B cell (primary cell): ENCODE measurements at regions not wholly inside any gene's neighbourhood (a gene's known extent, or its start where the extent isn't known, plus 50 kb on each side); places are given as distances from the start of the nearest gene placed in this dataset.

Experiments
- ATAC-seq: fragments of 200-7000 bp; cut with Tn5 transposase; one replicate; pipeline ENCODE4 v1.10.0; 2021; ENCODE audit warnings: low read depth, mild to moderate bottlenecking, moderate number of reproducible peaks, moderate library complexity
- CTCF ChIA-PET: fragments of 350-600 bp; sonication (Branson Sonifier 250); formaldehyde crosslinking; loops from one replicate; lab custom pipeline; 2021; ENCODE audit warnings: antibody characterized with exemption, inconsistent platforms; lab: Charles Lee
- POLR2A ChIA-PET: fragments of 350-600 bp; sonication (Branson Sonifier 250); formaldehyde crosslinking; loops from one replicate; lab custom pipeline; 2021; ENCODE audit warnings: antibody characterized with exemption; lab: Charles Lee
- DNase-seq: peaks from one replicate; pipeline ENCODE4 v3.0.0; 2013
- H2AFZ ChIP-seq: 2 replicates; pipeline ENCODE4 v1.6.1; 2012; ENCODE audit warnings: mild to moderate bottlenecking, low read depth, low read length; ENCODE audit not compliant: insufficient read depth, poor library complexity, severe bottlenecking
- H3K27ac ChIP-seq, 2 donors: 1 replicate in 1 of 2; 2 replicates in 1 of 2; pipeline ENCODE4 v1.5.1; 2012 to 2013; ENCODE audit warnings: low read length in 2 of 2, mild to moderate bottlenecking in 2 of 2, moderate library complexity in 1 of 2
- H3K27me3 ChIP-seq, 4 experiments: fragments of 200-600 bp in 1 of 4; sonication (generic) in 1 of 4; replicated peaks in 1 of 4; 1 replicate in 2 of 4; 2 replicates in 2 of 4; pipeline versions ENCODE4 v1.6.1 to v1.7.0; 2013 to 2016; ENCODE audit warnings: low read length in 3 of 4, mild to moderate bottlenecking in 2 of 4, mixed read lengths in 1 of 4, moderate library complexity in 1 of 4; ENCODE audit not compliant: insufficient read depth in 4 of 4, control insufficient read depth in 3 of 4; ENCODE audit errors: control extremely low read depth in 1 of 4
- H3K36me3 ChIP-seq, 2 experiments: replicated peaks in 1 of 2; 1 replicate in 1 of 2; 2 replicates in 1 of 2; pipeline versions ENCODE4 v1.6.1 to v1.7.1; 2013; ENCODE audit warnings: low read length in 1 of 2; ENCODE audit not compliant: insufficient read depth in 2 of 2, control insufficient read depth in 1 of 2; ENCODE audit errors: control extremely low read depth in 1 of 2, extremely low read depth in 1 of 2
- H3K4me1 ChIP-seq, 2 donors: fragments of 200-600 bp in 1 of 2; sonication (generic) in 1 of 2; 1 replicate in 1 of 2; 2 replicates in 1 of 2; pipeline versions ENCODE4 v1.5.1 to v1.6.1; 2013 to 2017; ENCODE audit warnings: low read length in 2 of 2; ENCODE audit not compliant: control insufficient read depth in 2 of 2, insufficient read depth in 2 of 2
- H3K4me2 ChIP-seq: replicated peaks from 2 replicates; pipeline ENCODE3; 2012; ENCODE audit warnings: mild to moderate bottlenecking, low read depth, low read length; ENCODE audit not compliant: poor library complexity, severe bottlenecking
- H3K4me3 ChIP-seq, 5 experiments: fragments of 200-600 bp in 1 of 5; sonication (generic) in 1 of 5; 1 replicate in 3 of 5; 2 replicates in 2 of 5; pipeline versions ENCODE4 v1.5.1 to v1.7.0; 2011 to 2016; ENCODE audit warnings: low read length in 4 of 5, mild to moderate bottlenecking in 4 of 5, low read depth in 2 of 5, control low read depth in 1 of 5, moderate library complexity in 1 of 5; ENCODE audit not compliant: insufficient read depth in 1 of 5; ENCODE audit errors: control extremely low read depth in 1 of 5, extremely low read depth in 1 of 5
- H3K79me2 ChIP-seq: fragments of 200-600 bp; sonication (generic); one replicate; pipeline ENCODE4 v1.6.0; 2016; ENCODE audit warnings: low read length; ENCODE audit not compliant: control insufficient read depth, insufficient read depth
- H3K9ac ChIP-seq: fragments of 200-600 bp; sonication (generic); 2 replicates; pipeline ENCODE4 v1.6.1; 2017; ENCODE audit warnings: mild to moderate bottlenecking, low read length, moderate library complexity
- H3K9me3 ChIP-seq, 3 donors: one replicate each; pipeline versions ENCODE4 v1.6.1 to v1.7.1; 2013; ENCODE audit warnings: low read length in 2 of 3; ENCODE audit not compliant: control insufficient read depth in 2 of 3, insufficient read depth in 1 of 3; ENCODE audit errors: control extremely low read depth in 1 of 3
- H4K20me1 ChIP-seq: 2 replicates; pipeline ENCODE4 v1.6.0; 2012; ENCODE audit warnings: mild to moderate bottlenecking, low read length; ENCODE audit not compliant: insufficient read depth, control insufficient read depth, poor library complexity, severe bottlenecking
- H3K27ac Mint-ChIP-seq: one replicate; pipeline ENCODE4 v1.8.0; 2021; ENCODE audit warnings: mixed read lengths
- H3K27me3 Mint-ChIP-seq: one replicate; pipeline ENCODE4 v1.8.0; 2021; ENCODE audit warnings: mixed read lengths
- H3K4me1 Mint-ChIP-seq: one replicate; pipeline ENCODE4 v1.8.0; 2021; ENCODE audit warnings: mixed read lengths
- H3K4me3 Mint-ChIP-seq: one replicate; pipeline ENCODE4 v1.8.0; 2021; ENCODE audit warnings: mixed read lengths
- H3K9me3 Mint-ChIP-seq: one replicate; pipeline ENCODE4 v1.8.0; 2022; ENCODE audit warnings: mixed read lengths; ENCODE audit not compliant: insufficient read depth
- CTCF ChIP-seq: fragments of 200-600 bp; IDR thresholded peaks from one replicate; pipeline ENCODE4 v1.8.0; 2022; ENCODE audit warnings: antibody characterized with exemption, mild to moderate bottlenecking
- EZH2 ChIP-seq: IDR thresholded peaks from 2 replicates; pipeline ENCODE4 v1.6.1; 2012; ENCODE audit warnings: borderline replicate concordance, low read depth, mild to moderate bottlenecking, moderate library complexity, low read length; ENCODE audit not compliant: insufficient read depth, poor library complexity, severe bottlenecking
- WGBS: methylation state at CpG from one replicate; pipeline ENCODE4 v1.1.5; 2013; ENCODE audit warnings: missing lambda C conversion rate; ENCODE audit not compliant: insufficient coverage; 5-methylcytosine and 5-hydroxymethylcytosine counted together
- intact Hi-C: fragments of 100-400 bp; cut with micrococcal nuclease; formaldehyde crosslinking; loops from one replicate; pipeline ENCODE4 v1.10.0; 2022

- Histone ChIP-seq H3K9me3 (no peaks in the 10 kb centered on the region), H3K4me1 (no peaks in the 10 kb centered on the region), H3K79me2 (no peaks in the 10 kb centered on the region), H3K9ac (no peak overlapping the region), H2AFZ (no peak overlapping the region), H4K20me1 (no peaks in the 10 kb centered on the region), H3K4me2 (no peak overlapping the region), H3K27me3 (peaks cover 0 to 10% (median 4%) of the 10 kb centered on the region in 4 experiments), H3K4me3 (no peak overlapping the region), H3K27ac (no peak overlapping the region), H3K36me3 (no peaks in the 10 kb centered on the region)
- TF ChIP-seq EZH2 (no peak), CTCF (no peak)
- ATAC-seq = no peak
- no peaks in the 10 kb centered on the region for H3K9me3 Mint-ChIP-seq
- H3K4me1 Mint-ChIP-seq = no peaks in the 10 kb centered on the region
- CTCF ChIA-PET = no interaction called here
- 70% methylated on average over 2 of the region's 5 CpGs for WGBS
- POLR2A ChIA-PET = no interaction called here
- intact Hi-C loops = no loop called here
- peaks cover 23% of the 10 kb centered on the region for H3K27me3 Mint-ChIP-seq
- H3K27ac Mint-ChIP-seq = no peak overlapping the region
- H3K4me3 Mint-ChIP-seq = no peak overlapping the region
- DNase-seq = no peak
Measured at GRCh38 chr1:56375326-56375804, 204.0 kb downstream of the PLPP3 start.

GRCh38 chr1:56374026-56374974 lies 205.1 kb downstream of the PLPP3 start:
- no peaks in the 10 kb centered on the region for H3K9me3 ChIP-seq

More at GRCh38 chr1:56374026-56374974, 205.1 kb downstream of the PLPP3 start:
- ATAC-seq (no peak), DNase-seq (no peak)
- Histone ChIP-seq H3K36me3 (no peaks in the 10 kb centered on the region), H3K4me3 (no peak overlapping the region), H3K79me2 (no peaks in the 10 kb centered on the region), H2AFZ (no peak overlapping the region), H3K9ac (no peak overlapping the region), H4K20me1 (no peaks in the 10 kb centered on the region), H3K4me2 (no peak overlapping the region), H3K4me1 (no peaks in the 10 kb centered on the region), H3K27me3 (peaks cover 0 to 10% (median 4%) of the 10 kb centered on the region in 4 experiments), H3K27ac (no peak overlapping the region)
- Mint-ChIP-seq H3K9me3 (no peaks in the 10 kb centered on the region), H3K4me1 (no peaks in the 10 kb centered on the region), H3K27me3 (peaks cover 23% of the 10 kb centered on the region), H3K4me3 (no peak overlapping the region), H3K27ac (no peak overlapping the region)
- 85% methylated on average over 13 of the region's 14 CpGs for WGBS
- TF ChIP-seq EZH2 (no peak), CTCF (no peak)
- intact Hi-C loops = no loop called here
- ChIA-PET CTCF (no interaction called here), POLR2A (no interaction called here)
